SK-MEL-5 (cell line): ENCODE measurements at regions not wholly inside any gene's neighbourhood (a gene's known extent, or its start where the extent isn't known, plus 50 kb on each side); places are given as distances from the start of the nearest gene placed in this dataset.

Experiments
- DNase-seq: peaks from one replicate; pipeline ENCODE4 v3.0.0-alpha.2; 2016; ENCODE audit warnings: low read depth, low spot score
- in situ Hi-C: cut with HindIII; loops from 2 replicates; pipeline ENCODE4 v1.10.0; 2016; ENCODE audit warnings: low sequenced_read_pairs, high pct_unique_total_duplicates, low pct_unique_long_range_greater_than_20kb

- no peak for DNase-seq
- in situ Hi-C loops = no loop called here
Observed at GRCh38 chr9:86562691-86563090, 208.5 kb upstream of the TUT7 start.

- in situ Hi-C loops = no loop called here
- no peak for DNase-seq
Observed at GRCh38 chr9:86557918-86558317, 203.7 kb upstream of the TUT7 start.

- in situ Hi-C loops = no loop called here
- DNase-seq = no peak
Observed at GRCh38 chr9:86557063-86557766, 203.0 kb upstream of the TUT7 start.

- DNase-seq = no peak
- in situ Hi-C loops = no loop called here
Observed at GRCh38 chr9:86555661-86556060, 201.5 kb upstream of the TUT7 start.

GRCh38 chr9:86550401-86550800 lies 196.2 kb upstream of the TUT7 start:
- in situ Hi-C loops = no loop called here
- no peak for DNase-seq

GRCh38 chr9:86549920-86550319 lies 195.7 kb upstream of the TUT7 start:
- in situ Hi-C loops = no loop called here
- DNase-seq = no peak

- no peak for DNase-seq
- in situ Hi-C loops = no loop called here
Observed at GRCh38 chr9:86549401-86549811, 195.2 kb upstream of the TUT7 start.

GRCh38 chr9:86548220-86548619 lies 194.0 kb upstream of the TUT7 start:
- DNase-seq = no peak
- in situ Hi-C loops = no loop called here

GRCh38 chr9:86547571-86547970 lies 193.4 kb upstream of the TUT7 start:
- in situ Hi-C loops = no loop called here
- DNase-seq = no peak

GRCh38 chr9:86546712-86547111 lies 192.5 kb upstream of the TUT7 start:
- in situ Hi-C loops = no loop called here
- DNase-seq = no peak

- no peak for DNase-seq
- in situ Hi-C loops = no loop called here
Observed at GRCh38 chr9:86545090-86545489, 190.9 kb upstream of the TUT7 start.

- in situ Hi-C loops = no loop called here
- DNase-seq = no peak
Observed at GRCh38 chr9:86541014-86541570, 186.9 kb upstream of the TUT7 start.

GRCh38 chr9:86535406-86535915 lies 181.3 kb upstream of the TUT7 start:
- in situ Hi-C loops = no loop called here
- no peak for DNase-seq

- in situ Hi-C loops = no loop called here
Observed at GRCh38 chr9:86534572-86535258, 180.5 kb upstream of the TUT7 start.

GRCh38 chr9:86531971-86532640 lies 177.9 kb upstream of the TUT7 start:
- in situ Hi-C loops = no loop called here
- DNase-seq = no peak

More at GRCh38 chr9:86534572-86535258, 180.5 kb upstream of the TUT7 start:
- DNase-seq = no peak

- in situ Hi-C loops = no loop called here
- no peak for DNase-seq
Observed at GRCh38 chr9:86531273-86531970, 177.2 kb upstream of the TUT7 start.

GRCh38 chr9:86529496-86530275 lies 175.5 kb upstream of the TUT7 start:
- DNase-seq = no peak
- in situ Hi-C loops = no loop called here
